AG09319 (cell line): ENCODE measurements at regions not wholly inside any gene's neighbourhood (a gene's known extent, or its start where the extent isn't known, plus 50 kb on each side); places are given as distances from the start of the nearest gene placed in this dataset.

ENCODE experiments used
- DNase-seq: peaks from one replicate; pipeline ENCODE4 v3.0.0-alpha.2; 2010; ENCODE audit warnings: low read depth; ENCODE audit errors: extremely low read depth
- CTCF ChIP-seq: IDR thresholded peaks from 2 replicates; pipeline ENCODE4 v1.5.1; 2011; ENCODE audit warnings: low read depth, mild to moderate bottlenecking, inconsistent platforms, low read length, moderate library complexity

GRCh38 chr12:60251091-60251490 lies 655.3 kb downstream of the SLC16A7 start:
- TF ChIP-seq CTCF, result no peak
- DNase-seq, result no peak

- TF ChIP-seq CTCF, result no peak
- DNase-seq, result no peak
These were observed 656.7 kb downstream of the SLC16A7 start for GRCh38 chr12:60252359-60253096.

- no peak for DNase-seq
- no peak for TF ChIP-seq CTCF
These were observed 659.2 kb downstream of the SLC16A7 start for GRCh38 chr12:60255044-60255443.

GRCh38 chr12:60257063-60257462 lies 661.2 kb downstream of the SLC16A7 start:
- no peak for DNase-seq
- TF ChIP-seq CTCF, result no peak; the same call in 1 of the 2 replicates

GRCh38 chr12:60259225-60259624 lies 663.4 kb downstream of the SLC16A7 start:
- DNase-seq, result no peak
- no peak for TF ChIP-seq CTCF

- no peak for DNase-seq
- TF ChIP-seq CTCF, result no peak
These were observed 666.5 kb downstream of the SLC16A7 start for GRCh38 chr12:60262378-60262777.

GRCh38 chr12:60263161-60263560 lies 667.3 kb downstream of the SLC16A7 start:
- DNase-seq, result no peak
- TF ChIP-seq CTCF, result no peak
